ENCODE measurements at regions not wholly inside any gene's neighbourhood (a gene's known extent, or its start where the extent isn't known, plus 50 kb on each side); places are given as distances from the start of the nearest gene placed in this dataset.

DNA sequence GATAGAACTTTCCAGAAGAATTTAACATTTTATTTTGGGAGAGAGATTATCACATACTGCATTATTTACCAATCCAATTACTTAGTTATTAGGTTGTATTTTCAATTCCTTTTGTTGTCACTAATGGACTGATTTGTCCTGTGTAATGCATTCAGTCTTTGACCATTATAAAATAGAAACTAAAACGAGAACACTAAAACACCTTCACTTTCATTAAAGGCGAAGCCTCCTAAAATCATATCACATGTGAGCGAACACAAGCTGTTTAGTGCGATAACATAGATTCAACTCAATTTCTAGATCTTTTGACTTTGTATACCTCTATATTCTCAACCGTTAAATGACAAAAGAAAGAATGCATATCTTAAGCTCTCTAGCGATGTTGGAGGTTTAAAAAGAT is 253.4 kb downstream of the VGLL3 start:
- TF ChIP-seq, protein P1, sequence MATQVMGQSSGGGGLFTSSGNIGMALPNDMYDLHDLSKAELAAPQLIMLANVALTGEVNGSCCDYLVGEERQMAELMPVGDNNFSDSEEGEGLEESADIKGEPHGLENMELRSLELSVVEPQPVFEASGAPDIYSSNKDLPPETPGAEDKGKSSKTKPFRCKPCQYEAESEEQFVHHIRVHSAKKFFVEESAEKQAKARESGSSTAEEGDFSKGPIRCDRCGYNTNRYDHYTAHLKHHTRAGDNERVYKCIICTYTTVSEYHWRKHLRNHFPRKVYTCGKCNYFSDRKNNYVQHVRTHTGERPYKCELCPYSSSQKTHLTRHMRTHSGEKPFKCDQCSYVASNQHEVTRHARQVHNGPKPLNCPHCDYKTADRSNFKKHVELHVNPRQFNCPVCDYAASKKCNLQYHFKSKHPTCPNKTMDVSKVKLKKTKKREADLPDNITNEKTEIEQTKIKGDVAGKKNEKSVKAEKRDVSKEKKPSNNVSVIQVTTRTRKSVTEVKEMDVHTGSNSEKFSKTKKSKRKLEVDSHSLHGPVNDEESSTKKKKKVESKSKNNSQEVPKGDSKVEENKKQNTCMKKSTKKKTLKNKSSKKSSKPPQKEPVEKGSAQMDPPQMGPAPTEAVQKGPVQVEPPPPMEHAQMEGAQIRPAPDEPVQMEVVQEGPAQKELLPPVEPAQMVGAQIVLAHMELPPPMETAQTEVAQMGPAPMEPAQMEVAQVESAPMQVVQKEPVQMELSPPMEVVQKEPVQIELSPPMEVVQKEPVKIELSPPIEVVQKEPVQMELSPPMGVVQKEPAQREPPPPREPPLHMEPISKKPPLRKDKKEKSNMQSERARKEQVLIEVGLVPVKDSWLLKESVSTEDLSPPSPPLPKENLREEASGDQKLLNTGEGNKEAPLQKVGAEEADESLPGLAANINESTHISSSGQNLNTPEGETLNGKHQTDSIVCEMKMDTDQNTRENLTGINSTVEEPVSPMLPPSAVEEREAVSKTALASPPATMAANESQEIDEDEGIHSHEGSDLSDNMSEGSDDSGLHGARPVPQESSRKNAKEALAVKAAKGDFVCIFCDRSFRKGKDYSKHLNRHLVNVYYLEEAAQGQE (IDR thresholded peaks at IDR 0.05; ENCODE audit: insufficient read depth in 1 of 2, low read depth in 2 of 2, low read length in 2 of 2) = no peak

DNA sequence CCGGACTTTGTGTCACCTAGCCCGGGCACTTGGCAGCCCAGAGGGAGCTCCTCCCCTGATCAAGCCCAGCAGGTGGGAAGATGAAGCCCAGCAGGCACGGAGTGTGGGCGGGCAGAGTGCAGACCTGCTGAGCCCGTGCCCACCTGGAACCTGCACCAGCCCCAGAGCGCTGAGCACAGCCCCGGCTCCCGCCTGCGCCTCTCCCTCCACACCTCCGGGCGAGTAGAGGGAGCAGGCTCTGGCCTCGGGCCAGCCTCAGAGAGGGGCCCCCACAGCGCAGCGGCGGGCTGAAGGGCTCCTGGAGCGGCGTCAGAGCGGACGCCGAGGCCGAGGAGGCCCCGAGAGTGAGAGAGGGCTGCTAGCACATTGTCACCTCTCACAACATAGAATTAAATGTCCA is 257.7 kb downstream of the VGLL3 start:
- no peak for TF ChIP-seq SIN3A (IDR thresholded peaks at IDR 0.05; ENCODE audit: borderline replicate concordance, insufficient read depth, low read length)
- TF ChIP-seq FOXP2 (optimal IDR thresholded peaks at IDR 0.05; ENCODE audit: borderline replicate concordance, extremely low read depth, extremely low read length, insufficient read depth) = no peak
- no peak for TF ChIP-seq TAF1 (IDR thresholded peaks at IDR 0.05; ENCODE audit: borderline replicate concordance, insufficient read depth, low read length)
- TF ChIP-seq, protein P1 (IDR thresholded peaks at IDR 0.05; ENCODE audit: insufficient read depth in 1 of 2, low read depth in 2 of 2, low read length in 2 of 2) = no peak
- no peak for TF ChIP-seq POLR2AphosphoS5 (IDR thresholded peaks at IDR 0.05; ENCODE audit: low read depth, low read length)

DNA sequence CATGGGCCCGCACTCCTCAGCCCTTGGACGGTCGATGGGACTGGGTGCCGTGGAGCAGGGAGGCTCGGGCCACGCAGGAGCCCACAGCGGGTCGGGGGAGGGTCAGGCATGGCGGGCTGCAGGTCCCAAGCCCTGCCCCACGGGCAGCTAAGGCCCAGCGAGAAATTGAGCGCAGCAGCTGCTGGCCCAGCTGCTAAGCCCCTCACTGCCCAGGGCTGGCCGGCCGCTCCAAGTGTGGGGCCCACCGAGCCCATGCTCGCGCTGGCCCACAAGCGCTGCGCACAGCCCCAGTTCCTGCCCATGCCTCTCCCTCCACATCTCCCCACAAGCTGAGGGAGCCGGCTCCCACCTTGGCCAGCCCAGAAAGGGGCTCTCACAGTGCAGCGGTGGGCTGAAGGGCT is 259.4 kb downstream of the VGLL3 start:
- TF ChIP-seq FOXP2 (optimal IDR thresholded peaks at IDR 0.05; ENCODE audit: borderline replicate concordance, extremely low read depth, extremely low read length, insufficient read depth) = no peak
- TF ChIP-seq TAF1 (IDR thresholded peaks at IDR 0.05; ENCODE audit: borderline replicate concordance, insufficient read depth, low read length) = no peak
- TF ChIP-seq, protein P1 (IDR thresholded peaks at IDR 0.05; ENCODE audit: insufficient read depth in 1 of 2, low read depth in 2 of 2, low read length in 2 of 2) = no peak
- no peak for TF ChIP-seq POLR2AphosphoS5 (IDR thresholded peaks at IDR 0.05; ENCODE audit: low read depth, low read length)
- no peak for TF ChIP-seq SIN3A (IDR thresholded peaks at IDR 0.05; ENCODE audit: borderline replicate concordance, insufficient read depth, low read length)

DNA sequence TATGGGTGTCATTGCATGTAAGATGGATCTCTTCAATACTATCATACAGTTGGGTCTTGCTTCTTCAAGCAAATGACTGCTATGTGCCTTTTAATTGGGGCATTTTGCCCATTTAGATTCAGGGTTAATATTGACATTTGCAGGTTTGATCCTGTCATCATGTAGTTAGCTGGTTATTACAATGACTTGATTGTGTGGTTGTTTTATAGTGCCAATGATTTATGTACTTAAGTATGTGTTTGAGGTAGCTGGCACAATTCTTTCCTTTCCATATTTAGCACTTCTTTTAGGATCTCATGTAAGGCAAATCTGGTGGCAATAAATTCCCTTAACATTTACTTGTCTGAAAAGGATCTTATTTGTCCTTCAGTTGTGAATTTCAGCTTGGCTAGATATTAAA is 267.5 kb downstream of the VGLL3 start:
- no peak for TF ChIP-seq TAF1 (IDR thresholded peaks at IDR 0.05; ENCODE audit: borderline replicate concordance, insufficient read depth, low read length)
- TF ChIP-seq SIN3A (IDR thresholded peaks at IDR 0.05; ENCODE audit: borderline replicate concordance, insufficient read depth, low read length) = no peak
- no peak for TF ChIP-seq POLR2AphosphoS5 (IDR thresholded peaks at IDR 0.05; ENCODE audit: low read depth, low read length)
- TF ChIP-seq FOXP2 (optimal IDR thresholded peaks at IDR 0.05; ENCODE audit: borderline replicate concordance, extremely low read depth, extremely low read length, insufficient read depth) = no peak
- TF ChIP-seq, protein P1 (IDR thresholded peaks at IDR 0.05; ENCODE audit: insufficient read depth in 1 of 2, low read depth in 2 of 2, low read length in 2 of 2) = no peak

DNA sequence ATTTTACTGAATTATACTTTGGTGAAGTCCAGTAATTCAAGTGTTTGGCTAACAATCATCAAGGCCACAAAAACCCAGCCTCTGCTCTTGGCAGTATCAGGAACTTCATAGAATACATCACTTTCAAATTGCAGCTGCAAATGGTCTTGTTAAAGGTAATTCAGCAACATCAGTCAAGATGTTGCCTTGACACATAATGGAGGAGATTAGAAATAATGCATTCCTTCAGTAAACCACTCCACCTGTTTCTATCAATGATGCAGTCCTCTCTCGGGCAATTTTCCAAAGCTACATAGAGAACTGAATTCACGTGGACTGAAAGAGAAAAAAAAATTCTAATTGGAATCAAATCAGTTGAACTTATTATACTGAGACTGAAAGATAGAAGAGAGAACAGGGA is 279.3 kb downstream of the VGLL3 start:
- TF ChIP-seq, protein P1 (IDR thresholded peaks at IDR 0.05; ENCODE audit: insufficient read depth in 1 of 2, low read depth in 2 of 2, low read length in 2 of 2) = no peak
- TF ChIP-seq TAF1 (IDR thresholded peaks at IDR 0.05; ENCODE audit: borderline replicate concordance, insufficient read depth, low read length) (no peak), SIN3A (IDR thresholded peaks at IDR 0.05; ENCODE audit: borderline replicate concordance, insufficient read depth, low read length) (no peak), POLR2AphosphoS5 (IDR thresholded peaks at IDR 0.05; ENCODE audit: low read depth, low read length) (no peak)
